Smooth muscle cell (in vitro differentiated cells): ENCODE measurements at regions not wholly inside any gene's neighbourhood (a gene's known extent, or its start where the extent isn't known, plus 50 kb on each side); places are given as distances from the start of the nearest gene placed in this dataset.

Experiments used
- DNase-seq: peaks from one replicate; lab custom pipeline; 2025; ENCODE audit not compliant: unreplicated experiment; lab: John Stamatoyannopoulos, UW
- H2AFZ ChIP-seq: fragments of 200-600 bp; sonication (generic); 2 replicates; pipeline ENCODE4 v1.6.0; 2016; ENCODE audit warnings: antibody characterized with exemption, low read depth, mild to moderate bottlenecking
- H3F3A ChIP-seq: fragments of 200-600 bp; sonication (generic); 2 replicates; pipeline ENCODE4 v1.6.0; 2017; ENCODE audit warnings: antibody characterized with exemption, low read depth
- H3K27ac ChIP-seq: fragments of 200-600 bp; sonication (generic); 2 replicates; pipeline ENCODE4 v1.5.1; 2016; ENCODE audit warnings: low read depth, mild to moderate bottlenecking
- H3K27me3 ChIP-seq: fragments of 200-600 bp; sonication (generic); 2 replicates; pipeline ENCODE4 v1.6.1; 2016; ENCODE audit warnings: low read depth, mild to moderate bottlenecking
- H3K36me3 ChIP-seq: fragments of 200-600 bp; sonication (generic); 2 replicates; pipeline ENCODE4 v1.5.1; 2016; ENCODE audit warnings: low read depth
- H3K4me1 ChIP-seq: fragments of 200-600 bp; sonication (generic); 2 replicates; pipeline ENCODE4 v1.5.1; 2016; ENCODE audit warnings: low read depth
- H3K4me2 ChIP-seq: fragments of 200-600 bp; sonication (generic); 2 replicates; pipeline ENCODE4 v1.6.0; 2016; ENCODE audit warnings: mild to moderate bottlenecking
- H3K4me3 ChIP-seq: fragments of 200-600 bp; sonication (generic); 2 replicates; pipeline ENCODE4 v1.5.1; 2016; ENCODE audit warnings: mild to moderate bottlenecking
- H3K79me2 ChIP-seq: fragments of 200-600 bp; sonication (generic); 2 replicates; pipeline ENCODE4 v1.6.0; 2016; ENCODE audit warnings: low read depth, mild to moderate bottlenecking
- H3K9ac ChIP-seq: fragments of 200-600 bp; sonication (generic); 2 replicates; pipeline ENCODE4 v1.6.0; 2016; ENCODE audit warnings: low read depth
- H3K9me3 ChIP-seq: fragments of 200-600 bp; sonication (generic); replicated peaks from 2 replicates; pipeline ENCODE4 v1.5.1; 2016; ENCODE audit warnings: low read depth
- H4K20me1 ChIP-seq: fragments of 200-600 bp; sonication (generic); 2 replicates; pipeline ENCODE4 v1.6.0; 2016; ENCODE audit warnings: low read depth
- CTCF ChIP-seq: fragments of 200-600 bp; sonication (generic); IDR thresholded peaks from 2 replicates; pipeline ENCODE4 v1.5.1; 2017; ENCODE audit warnings: borderline replicate concordance, mild to moderate bottlenecking, antibody characterized with exemption; ENCODE audit not compliant: insufficient read depth, poor library complexity, severe bottlenecking
- WGBS: methylation state at CpG from one replicate; pipeline ENCODE4 v1.1.7; 2016; ENCODE audit warnings: low lambda C conversion rate; 5-methylcytosine and 5-hydroxymethylcytosine counted together

DNA sequence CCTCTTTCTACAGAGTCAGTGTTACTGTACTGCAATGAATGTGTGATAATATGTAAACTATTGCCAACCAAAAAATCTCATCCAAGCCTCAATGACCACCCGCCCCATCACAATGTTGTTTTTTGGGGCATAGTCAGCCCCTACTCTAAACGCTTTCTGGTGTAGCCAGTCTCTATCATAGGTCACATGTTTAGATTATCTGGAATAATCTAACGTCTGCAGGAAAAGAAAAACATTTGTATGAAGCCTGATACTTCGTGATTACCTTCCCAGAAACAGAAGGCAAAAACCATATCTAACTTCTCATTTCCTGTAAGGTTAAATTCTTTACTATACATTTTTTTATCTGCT lies 1331.8 kb upstream of the GBE1 start:
- no peak overlapping the region for H3K9ac ChIP-seq
- no peaks in the 10 kb centered on the region for H4K20me1 ChIP-seq
- no peak for DNase-seq
- H3K27me3 ChIP-seq = no peaks in the 10 kb centered on the region
- H3K4me2 ChIP-seq = no peak overlapping the region
- H3K9me3 ChIP-seq = no peaks in the 10 kb centered on the region
- no peaks in the 10 kb centered on the region for H3F3A ChIP-seq
- no peak overlapping the region for H3K4me3 ChIP-seq
- H3K36me3 ChIP-seq = no peaks in the 10 kb centered on the region
- 82% methylated on average over 4 of the region's 4 CpGs for WGBS
- no peak overlapping the region for H3K27ac ChIP-seq
- H3K79me2 ChIP-seq = no peaks in the 10 kb centered on the region
- H2AFZ ChIP-seq = no peak overlapping the region
- no peaks in the 10 kb centered on the region for H3K4me1 ChIP-seq
- TF ChIP-seq CTCF = no peak

DNA sequence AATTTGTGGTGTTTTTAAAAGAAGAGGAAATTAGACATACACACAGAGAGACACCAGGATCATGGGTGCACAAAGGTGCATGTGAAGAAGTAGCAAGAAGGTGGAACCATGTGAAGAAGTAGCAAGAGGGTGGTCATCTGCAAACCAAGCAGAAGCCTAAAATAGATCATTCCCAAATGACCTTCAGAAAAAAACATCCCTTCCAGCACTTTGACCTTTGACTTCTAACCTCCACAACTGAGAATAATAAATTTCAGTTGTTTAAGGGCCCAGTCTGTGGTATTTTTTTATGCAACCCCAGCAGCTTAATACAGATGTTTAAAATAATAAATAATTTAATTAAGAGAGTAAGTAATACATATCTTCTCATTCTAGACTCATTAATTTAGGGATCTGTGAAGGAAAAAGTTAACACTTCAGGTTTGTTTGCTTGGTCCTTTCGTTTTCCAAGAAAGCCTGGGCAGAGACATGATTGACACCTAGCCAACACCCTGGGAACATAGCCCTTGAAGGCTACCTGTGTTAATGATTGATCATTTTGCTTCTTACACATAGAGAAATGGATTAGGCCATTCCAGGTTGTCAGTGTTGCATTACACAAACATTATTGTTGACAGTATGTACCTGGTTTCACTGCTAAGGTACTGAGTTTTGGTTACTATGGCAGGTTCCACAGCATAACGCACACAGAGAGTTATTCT lies 1331.2 kb upstream of the GBE1 start:
- DNase-seq = no peak
- Histone ChIP-seq H3K4me2 (no peak overlapping the region), H3F3A (no peaks in the 10 kb centered on the region), H3K9me3 (no peaks in the 10 kb centered on the region), H3K4me3 (no peak overlapping the region), H3K27ac (no peak overlapping the region), H4K20me1 (no peaks in the 10 kb centered on the region), H3K27me3 (no peaks in the 10 kb centered on the region), H3K36me3 (no peaks in the 10 kb centered on the region), H3K9ac (no peak overlapping the region), H3K4me1 (no peaks in the 10 kb centered on the region), H3K79me2 (no peaks in the 10 kb centered on the region), H2AFZ (no peak overlapping the region)
- no peak for TF ChIP-seq CTCF
- WGBS = 80% methylated on average over 2 of the region's 2 CpGs

DNA sequence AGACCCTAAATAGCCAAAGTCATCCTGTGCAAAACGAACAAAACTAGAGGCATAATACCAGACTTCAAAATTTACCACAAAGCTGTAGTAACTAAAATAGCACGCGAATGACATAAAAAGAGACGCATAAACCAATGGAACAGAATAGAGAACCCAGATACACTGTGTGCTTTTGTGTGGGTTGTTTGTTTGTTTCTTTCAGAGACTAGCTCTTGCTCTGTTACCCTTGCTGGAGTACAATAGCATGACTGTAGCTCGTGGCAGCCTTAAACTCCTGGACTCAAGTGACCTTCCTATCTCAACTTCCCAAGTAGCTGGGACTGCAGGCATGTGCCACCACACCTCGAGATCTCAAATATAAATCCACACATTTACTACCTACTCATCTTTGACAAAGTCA lies 1314.6 kb upstream of the GBE1 start:
- 85% methylated on average over 6 of the region's 6 CpGs for WGBS

More for the DNA sequence above, 1314.6 kb upstream of the GBE1 start:
- DNase-seq = no peak
- no peaks in the 10 kb centered on the region for H3K4me1 ChIP-seq
- H2AFZ ChIP-seq = no peak overlapping the region
- no peak for TF ChIP-seq CTCF
- no peaks in the 10 kb centered on the region for H3F3A ChIP-seq
- no peak overlapping the region for H3K27ac ChIP-seq
- no peak overlapping the region for H3K9ac ChIP-seq
- no peak overlapping the region for H3K4me2 ChIP-seq
- no peak overlapping the region for H3K4me3 ChIP-seq
- H3K27me3 ChIP-seq = no peaks in the 10 kb centered on the region
- H3K79me2 ChIP-seq = no peaks in the 10 kb centered on the region
- no peaks in the 10 kb centered on the region for H3K9me3 ChIP-seq
- no peaks in the 10 kb centered on the region for H3K36me3 ChIP-seq
- H4K20me1 ChIP-seq = no peaks in the 10 kb centered on the region
